Stimulated activated naive CD8-positive, alpha-beta T cell treated with anti-CD3 and anti-CD28 coated beads, Interleukin-15, Interleukin-2, amounts not matched to agents 100 U/mL and 50 U/mL, for 24 hours (primary cell): ENCODE measurements at regions not wholly inside any gene's neighbourhood (a gene's known extent, or its start where the extent isn't known, plus 50 kb on each side); places are given as distances from the start of the nearest gene placed in this dataset.
"Not testable (repeated sequence)": the region's sequence is repeated elsewhere in the genome, so short reads cannot be mapped to it uniquely, and the experiment has no call there.

Experiments
- ATAC-seq: fragments of 150-1000 bp; cut with Tn5 transposase; one replicate; pipeline ENCODE4 v1.10.0; 2021
- DNase-seq: peaks from one replicate; pipeline ENCODE4 v3.0.0; 2021

DNA sequence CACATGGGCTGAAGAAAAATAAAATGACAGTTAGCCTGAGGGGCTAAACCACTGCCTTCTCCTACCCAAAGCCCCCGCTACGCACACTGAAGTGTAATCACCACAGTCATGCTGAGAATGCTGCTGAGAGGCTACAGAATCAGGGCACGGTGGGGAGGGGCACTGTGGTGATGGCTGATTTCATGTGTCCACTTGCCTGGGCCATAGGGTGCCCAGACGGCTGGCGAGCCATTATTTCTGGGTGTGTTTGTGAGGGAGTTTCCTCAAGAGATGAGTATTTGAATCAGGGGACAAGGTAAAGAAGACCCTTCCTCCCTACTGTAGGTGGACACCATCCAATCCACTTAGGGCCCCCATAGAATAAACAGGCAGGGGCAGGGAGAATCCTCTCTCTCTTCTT lies 1313.2 kb downstream of the TBC1D22A start:
- DNase-seq = no peak
- ATAC-seq = no peak

DNA sequence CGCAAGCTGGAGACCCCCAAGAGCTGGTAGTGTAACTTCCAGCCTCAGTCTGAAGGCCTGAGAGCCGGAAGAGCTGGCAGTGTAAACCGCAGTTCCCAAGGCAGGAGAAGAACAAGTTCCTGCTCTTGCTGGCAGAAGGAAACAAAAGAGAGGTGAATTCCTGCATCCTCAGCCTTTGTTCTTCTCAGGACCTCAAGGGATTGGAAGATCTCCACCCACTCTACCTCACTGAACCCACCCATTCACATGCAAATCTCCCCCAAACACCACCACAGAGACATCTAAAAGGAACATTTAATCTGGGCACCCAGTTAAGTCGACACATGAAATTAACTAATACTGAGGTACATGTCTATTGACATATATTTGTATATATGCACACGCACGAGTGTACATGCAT lies 1310.3 kb downstream of the TBC1D22A start:
- ATAC-seq (no peak), DNase-seq (no peak)

DNA sequence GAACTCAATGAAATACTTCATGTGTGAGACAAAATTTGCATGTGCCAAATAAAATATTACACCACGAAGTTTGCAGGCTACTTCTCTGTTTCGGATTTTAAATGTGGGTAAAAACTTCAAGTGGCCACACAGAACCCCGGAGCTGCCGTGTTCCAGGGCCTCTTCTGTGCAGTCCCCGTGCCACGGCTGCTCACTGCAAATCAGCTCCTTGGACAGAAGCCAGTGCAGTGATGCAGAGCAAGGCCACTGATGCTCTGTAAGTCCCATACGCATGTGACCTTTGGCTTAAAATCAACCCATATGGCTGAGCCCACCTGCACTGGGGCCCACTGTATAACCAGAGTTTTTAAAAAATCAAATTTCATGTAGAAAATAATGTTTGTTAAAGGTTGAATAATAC lies 1309.4 kb downstream of the TBC1D22A start:
- DNase-seq = no peak
- ATAC-seq = no peak

DNA sequence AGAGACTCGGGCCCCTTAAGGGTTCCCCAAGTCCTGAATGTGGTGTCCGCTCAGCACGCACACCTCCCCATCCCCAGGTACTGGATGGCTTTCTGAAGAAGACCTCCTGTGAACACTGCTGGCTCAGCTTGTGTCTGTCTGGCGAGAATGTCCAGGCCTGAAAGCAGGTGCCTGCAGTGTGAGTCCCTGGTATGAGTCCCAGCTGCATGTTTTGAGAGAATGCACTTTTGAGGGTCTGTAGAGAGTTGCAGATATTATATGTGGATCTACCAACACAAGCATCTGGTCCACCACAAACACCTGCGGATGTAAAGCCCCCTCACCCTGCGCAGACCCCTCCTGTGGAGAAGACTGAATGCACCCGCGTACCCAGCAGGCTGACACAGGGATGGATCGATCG lies 1308.9 kb downstream of the TBC1D22A start:
- no peak for DNase-seq
- ATAC-seq = no peak

DNA sequence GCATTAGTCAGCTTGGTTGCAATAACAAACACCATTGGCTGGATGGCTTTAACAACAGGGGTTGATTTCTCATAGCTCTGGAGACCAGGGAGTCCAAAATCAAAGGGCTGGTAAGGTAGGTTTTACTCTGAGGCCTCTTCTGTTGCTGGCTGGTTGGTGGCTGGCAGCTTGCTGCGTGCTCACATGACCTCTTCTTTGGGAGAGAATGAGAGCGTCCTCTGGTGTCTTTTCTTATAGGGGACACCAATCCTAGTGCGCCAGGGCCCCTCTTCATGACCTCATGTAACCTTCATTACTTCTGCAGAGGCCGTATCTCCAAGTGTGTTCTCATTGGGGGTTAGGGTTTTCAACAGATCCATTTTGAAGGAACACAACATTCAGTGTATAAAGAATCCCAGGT lies 1308.3 kb downstream of the TBC1D22A start:
- DNase-seq (no peak), ATAC-seq (no peak)

DNA sequence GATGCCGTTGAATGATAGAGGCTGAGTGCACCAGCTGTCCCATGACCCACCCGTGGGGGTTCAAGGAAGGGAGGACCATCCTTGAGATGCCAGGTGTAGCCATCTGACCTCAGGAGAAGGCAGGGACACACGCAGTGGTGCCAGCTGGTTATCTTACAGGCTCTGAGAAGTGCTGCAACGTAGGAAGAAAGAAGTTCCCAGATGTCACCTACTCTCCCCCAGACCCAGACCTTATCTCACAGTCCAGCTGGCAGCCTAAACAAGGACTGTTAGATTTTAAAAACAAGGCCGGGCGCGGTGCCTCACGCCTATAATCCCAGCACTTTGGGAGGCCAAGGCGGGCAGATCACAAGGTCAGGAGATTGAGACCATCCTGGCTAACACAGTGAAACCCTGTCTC lies 1307.6 kb downstream of the TBC1D22A start:
- DNase-seq (no peak), ATAC-seq (no peak)

DNA sequence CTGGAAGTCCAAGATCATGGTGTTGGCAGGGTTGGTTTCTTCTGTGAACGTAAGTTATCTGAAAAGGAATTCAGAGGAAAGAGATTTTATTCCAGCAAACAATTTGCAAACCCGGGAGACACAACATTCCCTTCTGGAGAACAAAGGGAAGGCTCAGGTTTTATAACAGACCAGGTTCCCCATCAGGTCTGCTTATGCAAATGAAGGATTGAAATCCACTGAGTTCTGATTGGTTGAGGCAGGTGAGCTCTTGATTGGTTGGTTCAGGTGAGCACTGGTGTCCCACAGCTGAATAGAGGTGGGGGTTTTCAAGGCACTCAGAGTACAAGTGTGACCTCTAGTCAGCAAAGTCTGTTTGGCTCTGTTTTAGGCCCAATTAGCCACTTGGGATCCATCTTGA lies 1306.8 kb downstream of the TBC1D22A start:
- DNase-seq = no peak
- no peak for ATAC-seq

DNA sequence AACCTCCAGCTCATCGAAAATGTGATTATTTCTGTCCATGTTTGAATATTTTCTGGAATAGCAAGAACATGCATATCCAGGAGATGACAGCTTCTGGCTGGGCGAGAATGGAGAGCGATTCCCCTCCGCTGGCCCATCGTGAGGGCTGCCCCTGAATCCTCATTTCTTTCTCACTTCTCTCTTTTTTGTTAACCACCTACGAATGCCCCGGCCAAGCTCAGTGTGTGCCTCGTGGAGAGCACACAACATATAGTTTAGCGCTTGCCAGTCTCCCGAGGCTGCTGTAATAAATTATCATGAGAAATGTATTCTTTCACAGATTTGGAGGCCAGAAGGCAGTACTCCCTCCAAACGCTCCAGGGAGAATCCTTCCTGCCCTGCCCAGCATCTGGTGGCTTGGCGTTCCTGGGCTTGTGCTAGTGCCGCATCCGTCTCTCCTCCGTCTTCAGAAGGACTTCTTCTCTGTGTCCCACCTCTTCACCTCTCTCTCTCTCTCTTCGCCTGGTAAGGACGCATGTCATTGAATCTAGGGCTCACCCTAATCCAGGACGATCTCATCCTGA lies 1306.0 kb downstream of the TBC1D22A start:
- DNase-seq (no peak), ATAC-seq (no peak)

DNA sequence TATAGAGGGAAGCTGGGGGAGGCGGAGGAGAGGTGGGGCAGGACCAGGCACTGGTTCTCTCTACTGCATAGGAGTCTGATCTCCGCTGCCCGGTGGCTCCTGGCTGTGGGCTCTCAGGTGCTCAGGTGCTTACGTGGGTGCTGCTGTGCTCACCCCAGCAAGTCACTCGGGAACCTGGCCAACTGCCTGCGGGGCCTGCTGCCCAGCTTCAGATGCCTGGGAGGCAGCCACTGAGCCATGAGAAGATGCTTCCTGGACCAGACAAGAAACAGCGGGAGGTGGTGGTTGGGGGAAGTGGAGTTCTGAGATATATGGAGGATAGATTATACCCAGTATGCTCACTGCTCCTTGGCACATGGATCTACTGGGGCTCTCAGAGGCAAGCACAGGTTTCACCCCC lies 1303.4 kb downstream of the TBC1D22A start:
- DNase-seq = no peak
- no peak for ATAC-seq

DNA sequence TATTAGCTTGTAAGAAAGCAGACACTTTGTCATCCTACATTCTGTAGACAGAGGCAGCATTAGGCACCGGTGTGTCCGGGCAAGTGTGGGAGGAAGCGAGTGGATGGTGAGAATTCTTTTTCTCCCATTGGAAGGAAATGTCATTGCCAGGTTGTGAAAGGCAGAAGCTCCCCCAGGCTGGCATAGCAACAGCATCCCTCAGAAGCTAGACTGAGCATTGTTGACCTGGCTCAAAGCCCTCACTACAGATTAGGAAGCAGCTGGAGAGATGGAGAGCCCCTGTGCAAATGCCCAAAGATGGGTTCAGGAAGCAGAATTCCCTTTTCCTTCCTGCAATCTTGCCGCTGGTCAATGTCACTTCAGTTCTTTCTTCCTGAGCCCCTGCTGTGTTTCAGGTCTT lies 1299.3 kb downstream of the TBC1D22A start:
- DNase-seq (no peak), ATAC-seq (no peak)

DNA sequence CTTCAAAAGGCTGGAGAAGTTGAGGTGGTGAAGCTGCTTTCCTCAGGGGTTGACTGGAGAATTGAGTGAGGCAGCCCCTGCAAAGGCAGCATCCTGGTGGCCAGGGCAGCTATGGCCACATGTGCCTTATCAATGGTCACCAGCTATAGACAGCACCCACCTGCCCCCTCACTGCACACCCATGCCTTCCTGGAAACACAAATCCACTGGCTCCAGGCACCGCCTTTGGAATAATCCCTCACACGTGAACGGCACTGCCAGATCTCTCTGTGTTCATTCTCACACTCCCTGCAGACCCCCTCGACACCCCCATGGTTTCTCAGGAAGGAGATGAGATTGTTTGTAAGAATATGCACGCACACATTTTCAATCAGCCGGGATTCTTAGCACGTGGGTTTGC lies 1297.8 kb downstream of the TBC1D22A start:
- ATAC-seq (no peak), DNase-seq (no peak)

DNA sequence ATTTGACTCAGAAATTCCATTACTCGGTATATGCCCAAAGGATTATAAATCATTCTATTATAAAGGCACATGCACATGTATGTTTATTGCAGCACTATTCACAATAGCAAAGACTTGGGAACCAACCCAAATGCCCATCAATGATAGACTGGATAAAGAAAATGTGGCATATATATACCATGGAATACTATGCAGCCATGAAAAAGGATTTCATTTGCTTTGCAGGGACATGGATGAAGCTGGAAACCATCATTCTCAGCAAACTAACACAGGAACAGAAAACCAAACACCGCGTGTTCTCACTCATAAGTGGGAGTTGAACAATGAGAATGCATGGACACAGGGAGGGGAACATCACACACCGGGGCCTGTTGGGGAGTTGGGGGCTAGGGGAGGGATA lies 1297.1 kb downstream of the TBC1D22A start:
- not testable (repeated sequence) for DNase-seq, ATAC-seq

DNA sequence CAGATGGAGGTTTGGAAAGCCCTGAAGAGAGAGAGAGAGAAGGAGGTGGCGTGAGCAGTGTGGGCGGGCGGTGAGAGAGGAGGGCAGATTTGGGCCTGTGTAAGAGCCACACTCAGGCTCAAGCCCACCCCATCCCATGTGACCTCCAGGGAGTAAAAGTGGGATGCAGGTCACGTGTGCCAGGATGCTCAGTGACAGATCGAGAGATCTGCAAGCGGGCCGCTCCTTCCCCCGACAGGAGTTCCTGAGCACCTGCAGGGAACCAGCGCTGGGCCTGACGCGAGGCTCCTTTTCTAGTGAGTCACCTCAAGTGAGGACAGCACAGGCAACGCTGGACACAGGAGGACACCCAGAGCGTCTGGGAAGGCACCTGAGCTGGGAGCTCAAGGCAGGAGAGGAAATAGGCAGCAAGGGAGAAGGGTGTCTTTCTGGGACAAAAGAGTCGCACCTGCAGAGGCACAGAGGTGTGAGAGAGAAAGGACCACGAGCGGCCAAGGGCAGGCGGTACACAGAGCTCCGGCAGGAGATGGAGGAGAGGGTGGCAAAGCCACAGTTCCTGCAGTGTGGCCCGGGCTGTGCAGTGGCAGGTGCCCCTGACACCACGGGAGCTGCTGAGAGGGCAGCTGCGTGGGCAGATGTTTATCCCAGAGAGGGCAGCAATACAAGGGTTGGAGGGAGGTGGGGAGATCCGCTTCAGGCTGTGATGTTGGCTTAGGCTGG lies 1294.8 kb downstream of the TBC1D22A start:
- DNase-seq (no peak), ATAC-seq (no peak)

DNA sequence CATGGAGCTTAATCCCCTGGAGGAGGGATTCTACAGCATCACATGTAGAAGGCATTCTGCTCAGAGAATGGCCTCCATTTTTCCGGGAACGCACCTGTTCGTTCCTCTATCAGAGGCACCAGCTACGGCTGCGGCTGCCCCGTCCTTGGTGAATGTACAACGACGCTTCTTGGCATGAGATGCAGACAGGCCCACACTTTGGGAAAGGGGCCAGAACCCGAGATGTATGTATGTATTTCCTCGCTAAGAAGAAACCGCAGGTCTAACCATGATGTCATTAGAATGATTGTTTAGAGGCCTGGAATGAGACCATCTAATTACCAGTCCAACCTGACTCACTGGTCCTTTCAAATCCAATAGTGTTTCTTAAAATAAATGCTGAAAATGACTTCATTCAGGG lies 1293.4 kb downstream of the TBC1D22A start:
- ATAC-seq = no peak
- no peak for DNase-seq

DNA sequence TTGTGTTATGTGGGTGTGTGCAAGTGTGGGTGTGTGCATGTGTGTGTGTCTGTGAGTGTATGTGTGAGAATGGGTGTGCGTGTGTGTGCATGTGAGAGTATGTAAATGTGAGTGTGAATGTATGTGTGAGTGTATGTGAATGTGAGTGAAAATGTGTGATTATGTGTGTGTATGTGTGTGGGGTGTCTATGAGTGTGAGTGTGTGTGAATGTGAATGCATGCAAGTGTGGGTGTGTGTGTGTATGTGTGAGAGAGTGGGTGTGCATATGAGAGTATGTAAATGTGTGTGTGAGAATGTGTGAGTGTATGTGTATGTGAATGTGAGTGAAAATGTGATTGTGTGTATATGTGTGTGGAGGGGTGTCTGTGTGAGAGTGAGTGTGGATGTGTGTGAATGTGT lies 1292.7 kb downstream of the TBC1D22A start:
- no peak for ATAC-seq
- no peak for DNase-seq

DNA sequence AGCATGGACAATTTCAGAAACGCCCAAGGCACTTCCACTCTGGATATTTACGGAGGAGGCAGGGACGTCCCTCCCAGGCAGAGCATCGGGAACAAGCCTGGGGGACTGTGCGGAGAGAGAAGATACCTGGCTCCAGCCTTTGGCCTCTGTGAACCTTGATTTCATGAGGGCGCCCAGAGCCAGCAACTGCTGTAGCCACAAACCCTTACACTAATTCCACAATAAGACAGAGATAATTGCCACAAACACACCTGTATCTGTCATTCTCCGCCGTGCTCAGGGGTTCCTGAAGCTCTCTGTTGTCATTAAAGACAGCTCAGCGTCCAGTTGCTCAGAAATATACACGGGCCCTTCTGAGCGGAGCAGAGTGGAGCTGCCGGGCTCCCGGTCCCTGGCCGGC lies 1292.1 kb downstream of the TBC1D22A start:
- no peak for DNase-seq
- ATAC-seq = no peak

DNA sequence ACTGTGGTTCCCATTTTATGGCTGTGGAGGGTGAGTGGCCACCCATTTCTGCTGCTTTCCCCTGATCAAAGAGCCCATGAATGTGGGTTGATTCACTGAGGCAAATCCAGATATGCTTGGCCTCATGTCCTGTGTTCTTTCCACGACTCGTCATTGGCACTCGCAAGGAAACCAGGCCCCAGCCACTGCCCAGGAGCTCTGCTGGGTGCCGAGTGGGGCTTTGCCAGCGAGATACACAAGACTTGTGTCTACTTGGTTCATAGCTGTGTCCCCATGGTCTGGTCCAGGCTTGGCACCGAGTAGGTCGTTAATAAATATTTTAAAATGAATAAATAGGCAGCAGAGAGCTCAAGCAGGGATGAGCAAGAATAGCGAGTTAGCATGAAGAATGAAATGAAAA lies 1291.5 kb downstream of the TBC1D22A start:
- no peak for ATAC-seq
- no peak for DNase-seq

DNA sequence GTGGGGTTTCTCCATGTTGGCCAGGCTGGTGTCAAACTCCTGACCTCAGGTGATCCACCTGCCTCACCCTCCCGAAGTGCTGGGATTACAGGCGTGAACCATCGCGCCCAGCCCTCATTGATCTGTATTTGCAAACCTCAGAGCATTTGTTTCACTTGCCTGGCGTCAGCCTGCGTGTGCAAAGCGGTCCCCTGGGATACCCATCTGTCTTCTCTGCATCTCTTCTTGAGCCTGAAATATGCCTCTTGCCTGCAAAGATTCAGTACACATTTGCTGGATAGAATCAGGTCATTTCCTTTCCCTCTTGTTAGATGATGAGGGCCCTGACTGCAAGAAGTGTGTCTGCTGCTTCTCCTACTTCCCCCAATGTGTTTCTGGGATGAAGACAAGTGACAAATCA lies 1291.0 kb downstream of the TBC1D22A start:
- DNase-seq (no peak), ATAC-seq (no peak)

DNA sequence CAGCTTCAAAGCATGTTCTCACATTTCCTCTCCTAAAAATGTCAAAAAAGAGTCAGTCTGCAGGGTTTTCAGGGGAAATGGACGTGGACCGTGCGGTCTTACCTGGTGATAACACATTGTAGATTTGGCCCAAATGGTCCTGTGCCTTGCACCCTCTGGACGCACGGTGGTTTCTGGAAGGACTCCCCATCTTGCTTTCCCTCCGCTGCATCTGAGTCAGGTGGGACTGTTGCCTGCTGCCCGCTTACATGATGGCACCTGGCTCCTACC lies 1290.1 kb downstream of the TBC1D22A start:
- ATAC-seq (no peak), DNase-seq (no peak)

DNA sequence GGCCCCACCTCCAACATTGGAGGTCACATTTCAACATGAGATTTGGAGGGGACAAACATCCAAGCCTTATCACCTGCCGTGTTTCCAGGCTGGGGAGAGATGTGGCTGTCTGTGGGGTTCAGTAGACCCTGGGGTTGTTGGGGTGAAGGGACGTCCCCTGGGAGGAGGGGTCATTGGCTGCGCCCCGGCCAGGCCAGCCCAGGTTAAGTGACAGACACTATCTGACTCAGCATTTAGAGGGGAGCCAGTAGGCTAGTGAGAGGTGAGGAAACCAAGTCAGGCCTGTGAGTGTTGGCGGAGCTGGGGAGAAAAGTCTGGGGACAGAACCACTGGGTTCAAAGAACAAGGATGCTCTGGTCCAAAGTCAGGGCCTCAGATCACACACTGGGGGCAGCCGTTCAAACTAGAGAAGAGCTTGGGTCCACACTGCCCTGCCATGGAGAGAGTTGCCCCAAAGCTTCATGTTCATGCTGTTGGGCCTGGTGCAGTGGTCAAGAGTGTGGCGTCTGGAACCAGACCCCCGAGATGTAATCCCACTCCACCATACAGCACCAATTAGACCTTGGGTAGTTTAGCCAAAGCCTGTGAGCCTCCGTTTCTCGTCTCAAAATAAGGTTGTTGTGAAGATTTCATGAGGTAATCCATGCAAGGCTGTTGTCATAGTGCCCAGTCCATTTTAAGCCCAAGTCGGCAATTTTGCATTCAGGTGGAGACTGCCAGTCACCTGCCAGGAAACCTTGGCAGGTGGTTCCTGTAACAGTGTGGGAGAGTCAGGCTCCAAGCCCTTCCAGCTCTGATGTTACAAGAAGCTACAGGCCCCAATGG lies 1289.6 kb downstream of the TBC1D22A start:
- ATAC-seq (no peak), DNase-seq (no peak)

DNA sequence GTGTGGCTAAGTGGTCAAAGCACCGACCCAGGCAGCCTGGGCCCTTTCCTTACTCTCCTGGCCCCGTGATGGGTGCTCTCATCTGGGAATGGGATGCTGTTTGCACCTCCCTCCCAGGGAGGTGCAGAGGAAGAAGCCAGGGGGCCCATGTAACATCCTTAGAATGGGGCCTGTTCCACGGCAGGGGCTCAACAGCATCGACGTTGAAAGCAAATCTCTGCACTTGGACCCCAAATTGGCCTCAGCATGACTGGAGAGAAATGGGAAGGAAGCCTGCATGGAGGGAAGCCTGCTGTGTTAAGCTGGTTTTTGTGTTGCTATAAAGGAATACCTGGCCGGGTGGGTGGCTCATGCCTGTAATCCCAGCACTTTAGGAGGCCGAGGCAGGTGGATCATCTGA lies 1288.4 kb downstream of the TBC1D22A start:
- DNase-seq = no peak
- ATAC-seq = no peak

DNA sequence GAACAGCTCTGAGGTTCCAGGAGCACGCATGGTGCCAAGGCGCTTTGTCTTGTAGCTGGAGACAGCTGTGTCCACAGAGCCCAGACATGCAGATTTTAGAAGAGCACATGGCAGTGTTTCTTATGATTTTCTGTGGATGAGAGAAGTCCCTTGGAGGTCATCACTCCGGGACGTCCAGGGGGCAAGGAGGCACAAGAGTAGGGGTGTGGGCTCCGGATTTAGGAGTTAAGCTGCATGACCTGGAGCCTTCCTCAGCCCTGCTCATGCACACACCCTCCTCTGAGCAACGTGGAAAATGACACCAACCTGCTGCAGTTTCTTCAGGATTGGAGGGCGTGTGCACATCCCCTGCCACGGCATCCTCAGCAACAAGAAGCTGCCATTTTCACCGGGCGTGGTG lies 1286.7 kb downstream of the TBC1D22A start:
- ATAC-seq (no peak), DNase-seq (no peak)

DNA sequence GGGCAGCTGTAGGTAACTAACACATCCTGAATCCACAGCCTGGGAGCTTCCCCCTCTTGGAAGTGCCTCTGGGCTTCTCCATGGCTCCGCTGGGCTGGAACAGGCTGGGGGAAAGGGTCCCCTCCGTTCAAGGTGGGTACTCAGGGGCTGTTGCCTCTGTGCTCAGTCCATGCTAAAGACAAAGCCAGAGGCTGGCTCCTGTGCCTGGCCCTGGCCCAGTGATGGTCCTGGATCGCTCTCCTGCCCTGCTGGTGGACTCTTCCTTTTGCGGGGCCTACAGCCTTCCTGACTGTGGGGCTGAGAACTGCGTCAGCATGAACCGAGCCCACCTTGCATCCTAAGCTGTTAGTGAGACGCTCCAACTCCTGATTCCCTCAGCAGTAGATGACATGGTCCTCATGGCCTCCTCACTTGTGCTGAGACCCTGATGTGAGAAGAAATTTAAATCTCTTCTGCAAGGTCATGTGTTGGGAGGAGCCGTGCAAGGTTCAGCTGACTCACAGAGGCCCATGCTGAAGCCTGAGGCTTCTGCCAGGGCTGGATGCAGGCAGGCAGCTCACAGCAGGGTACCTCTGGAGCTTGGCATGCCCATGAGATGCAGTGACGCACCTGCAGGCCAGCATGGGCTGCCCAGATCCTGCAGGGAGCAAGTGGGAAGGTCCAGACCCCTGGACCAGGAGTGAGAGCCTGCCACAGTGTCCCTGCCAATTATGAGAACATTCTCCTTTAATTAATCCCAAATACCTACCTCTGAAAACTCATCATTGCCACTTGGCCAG lies 1285.5 kb downstream of the TBC1D22A start:
- DNase-seq (no peak), ATAC-seq (no peak)
